ENCODE measurements at regions not wholly inside any gene's neighbourhood (a gene's known extent, or its start where the extent isn't known, plus 50 kb on each side); places are given as distances from the start of the nearest gene placed in this dataset.
"Not testable (repeated sequence)": the region's sequence is repeated elsewhere in the genome, so short reads cannot be mapped to it uniquely, and the experiment has no call there.

DNA sequence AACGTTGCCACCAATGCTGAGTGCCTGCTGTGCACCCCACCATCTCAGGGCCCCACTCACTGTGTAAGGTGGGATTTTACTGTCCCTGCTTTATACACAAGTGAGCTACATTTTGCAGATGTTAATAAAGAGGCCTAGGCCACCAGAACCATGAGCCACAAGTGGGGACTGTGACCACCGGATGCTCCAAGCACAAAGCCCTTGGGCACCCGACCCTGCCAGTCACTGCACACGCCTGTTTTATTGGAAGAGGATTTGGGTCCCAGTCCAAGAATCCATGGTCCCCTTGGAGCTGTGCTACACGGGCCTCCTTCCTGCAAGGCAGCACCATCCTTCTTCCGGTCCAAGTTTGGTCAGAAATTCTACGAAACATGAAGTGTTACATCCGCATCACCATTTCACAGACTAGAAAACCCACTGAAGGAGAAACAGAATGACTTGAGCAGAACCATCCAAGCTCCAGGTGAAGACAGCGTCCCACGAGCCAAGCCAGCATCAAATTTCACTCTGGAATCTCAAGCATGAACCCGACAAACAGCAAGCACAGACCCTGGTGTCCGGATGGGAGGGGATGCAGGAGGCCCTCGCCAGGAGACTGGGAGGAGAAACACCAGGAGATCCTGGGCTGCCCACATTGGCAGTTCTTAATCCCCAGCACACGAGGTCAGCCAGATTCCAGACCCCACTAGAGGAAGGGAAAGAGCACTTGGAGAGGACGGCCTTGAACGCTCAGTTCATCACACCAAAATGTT lies 226.9 kb downstream of the DLL1 start:
- no peak for DNase-seq (ENCODE audit: low read depth in 3 of 3)

DNA sequence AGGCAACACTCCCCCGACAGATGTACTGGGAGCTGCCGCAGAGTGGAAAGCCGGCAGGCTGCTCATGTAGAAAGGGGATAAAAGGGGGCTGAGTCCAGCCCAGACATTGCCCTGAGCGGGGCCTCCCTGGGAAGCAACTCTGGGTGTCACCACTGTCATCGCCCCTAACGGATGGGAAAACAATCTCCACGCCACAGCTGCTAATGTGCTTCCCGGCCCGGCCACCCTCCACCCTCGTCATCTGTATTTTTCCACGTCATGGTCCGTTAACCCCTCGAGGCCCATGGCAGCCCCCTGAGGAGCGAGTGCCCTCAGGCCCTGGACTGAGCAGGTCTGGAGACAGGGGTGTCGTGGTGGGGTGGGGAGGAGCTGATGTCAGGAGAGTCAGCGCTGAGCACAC lies 227.4 kb downstream of the DLL1 start:
- no peak for DNase-seq (ENCODE audit: low read depth in 3 of 3)

DNA sequence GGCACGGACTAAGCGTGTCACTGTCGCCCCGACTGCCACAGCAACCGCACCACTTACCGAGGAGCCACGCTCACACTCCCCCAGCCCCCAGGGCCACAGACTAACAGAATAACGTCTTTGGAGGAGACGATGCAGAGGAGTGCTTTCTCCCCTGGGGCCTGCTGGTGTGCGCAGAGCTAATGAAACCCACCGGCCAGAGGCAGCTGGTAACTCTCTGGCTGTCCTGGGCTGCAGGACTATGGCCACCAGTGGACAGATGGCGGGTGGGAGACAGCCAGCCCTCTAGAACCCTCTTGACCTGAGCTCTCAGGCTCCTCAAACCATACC lies 228.0 kb downstream of the DLL1 start:
- DNase-seq (ENCODE audit: low read depth in 3 of 3), result no peak

DNA sequence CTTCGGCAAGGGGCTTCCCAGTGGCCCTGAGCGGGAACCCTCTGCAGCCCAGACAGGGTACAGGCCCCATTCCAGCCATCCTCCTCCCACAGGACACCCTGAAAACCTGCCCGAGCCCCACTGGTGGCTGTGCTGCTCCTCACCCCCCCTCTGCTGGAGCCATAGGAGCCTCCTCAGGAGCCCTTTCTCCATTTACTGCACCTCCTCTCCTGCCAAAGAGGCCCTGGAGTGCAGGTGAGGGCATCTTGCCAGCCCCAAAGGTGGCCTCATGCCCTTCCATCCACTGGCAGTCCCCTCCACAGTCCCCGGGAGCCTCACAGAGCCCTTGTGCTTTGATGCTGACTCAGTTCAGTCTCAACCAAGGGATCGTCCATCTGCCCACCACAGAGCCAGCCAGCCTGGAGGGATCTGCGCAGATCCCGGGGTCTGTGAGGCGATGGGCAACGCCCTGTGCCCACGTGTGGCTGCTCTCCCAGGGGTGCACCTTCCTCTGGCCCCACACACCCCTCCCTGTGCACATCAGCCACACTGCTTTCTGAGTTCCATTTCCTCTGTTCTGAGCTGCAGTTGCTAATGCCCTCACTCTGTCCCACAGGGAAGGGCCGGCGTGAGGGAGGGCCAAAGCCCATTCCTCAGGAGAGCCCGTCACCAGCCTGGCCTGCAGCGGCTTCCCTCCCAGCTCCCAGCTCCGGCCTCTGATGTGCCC lies 228.5 kb downstream of the DLL1 start:
- no peak for DNase-seq (ENCODE audit: low read depth in 3 of 3)

DNA sequence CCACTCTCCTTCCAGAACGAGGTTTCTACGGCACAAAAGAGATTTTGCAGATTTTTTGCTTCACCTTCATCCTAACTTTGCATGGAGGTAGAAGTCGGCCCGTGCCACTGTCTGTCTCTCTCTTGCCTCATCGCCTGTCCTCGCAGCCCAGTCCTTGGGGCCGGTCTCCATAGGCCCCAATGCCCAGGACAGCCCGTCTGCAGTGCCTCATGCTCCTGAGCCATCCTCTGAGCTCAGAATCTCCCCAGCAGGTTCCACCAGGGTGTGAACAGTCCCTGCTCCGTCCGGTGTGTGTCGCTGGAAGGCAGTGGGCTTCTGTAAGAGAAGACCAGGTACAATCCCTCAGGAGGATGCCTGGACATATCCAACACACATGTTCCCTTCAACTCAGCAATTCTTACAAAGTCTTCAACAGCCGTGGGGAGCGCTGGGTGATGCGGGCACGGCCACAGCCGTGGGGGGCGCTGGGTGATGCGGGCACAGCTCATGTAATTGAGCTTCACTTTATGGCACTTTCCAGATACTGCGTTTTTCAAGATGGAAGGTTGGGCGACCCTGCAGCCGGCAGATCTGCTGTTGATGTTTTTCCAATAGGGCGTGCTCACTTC lies 231.9 kb downstream of the DLL1 start:
- DNase-seq (ENCODE audit: low read depth in 3 of 3), result no peak

DNA sequence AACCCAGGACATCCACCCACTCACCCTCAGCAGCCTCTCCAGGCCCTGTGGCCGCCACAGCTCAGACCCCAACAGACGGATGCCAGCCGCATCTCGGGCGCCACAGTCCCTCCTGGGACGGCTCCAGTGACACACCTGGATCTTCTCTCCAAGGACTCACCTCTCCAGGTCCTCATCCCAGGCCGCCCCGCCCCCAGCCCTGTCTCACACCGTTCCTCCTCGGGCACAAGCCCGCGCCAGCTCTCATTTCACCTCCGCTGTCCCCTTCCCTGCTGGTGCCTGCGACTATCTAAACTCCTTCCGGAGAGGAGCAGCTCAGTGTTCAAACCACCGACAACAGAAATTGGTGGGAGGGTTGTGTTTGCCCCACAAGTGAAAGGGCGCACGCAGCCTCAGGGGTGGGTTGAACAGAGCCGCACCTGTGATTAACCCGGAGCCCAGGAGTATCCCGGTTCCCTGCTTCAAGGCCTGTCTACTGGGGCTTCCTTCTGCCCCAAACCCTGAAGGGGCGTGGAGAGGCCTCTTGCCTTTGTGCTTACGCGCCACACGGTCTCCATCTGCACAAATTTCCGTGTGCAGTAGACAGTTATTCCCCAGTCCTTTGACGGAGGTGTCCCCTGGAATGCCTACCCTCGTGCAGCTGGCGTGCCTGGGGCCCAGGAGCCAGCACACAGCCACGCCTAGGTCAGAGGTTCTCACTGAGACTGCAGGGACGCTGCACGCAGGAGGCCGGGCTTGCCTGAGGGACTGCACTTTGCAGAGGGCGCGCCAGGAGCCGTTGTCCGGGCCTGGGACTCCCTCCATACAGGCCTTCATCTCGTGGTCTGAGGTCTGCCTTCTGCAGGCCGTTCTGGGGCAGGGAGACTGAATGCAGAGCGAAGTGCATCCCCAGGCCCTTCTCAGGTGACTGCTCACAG lies 232.7 kb downstream of the DLL1 start:
- no peak for DNase-seq (ENCODE audit: low read depth in 3 of 3)

DNA sequence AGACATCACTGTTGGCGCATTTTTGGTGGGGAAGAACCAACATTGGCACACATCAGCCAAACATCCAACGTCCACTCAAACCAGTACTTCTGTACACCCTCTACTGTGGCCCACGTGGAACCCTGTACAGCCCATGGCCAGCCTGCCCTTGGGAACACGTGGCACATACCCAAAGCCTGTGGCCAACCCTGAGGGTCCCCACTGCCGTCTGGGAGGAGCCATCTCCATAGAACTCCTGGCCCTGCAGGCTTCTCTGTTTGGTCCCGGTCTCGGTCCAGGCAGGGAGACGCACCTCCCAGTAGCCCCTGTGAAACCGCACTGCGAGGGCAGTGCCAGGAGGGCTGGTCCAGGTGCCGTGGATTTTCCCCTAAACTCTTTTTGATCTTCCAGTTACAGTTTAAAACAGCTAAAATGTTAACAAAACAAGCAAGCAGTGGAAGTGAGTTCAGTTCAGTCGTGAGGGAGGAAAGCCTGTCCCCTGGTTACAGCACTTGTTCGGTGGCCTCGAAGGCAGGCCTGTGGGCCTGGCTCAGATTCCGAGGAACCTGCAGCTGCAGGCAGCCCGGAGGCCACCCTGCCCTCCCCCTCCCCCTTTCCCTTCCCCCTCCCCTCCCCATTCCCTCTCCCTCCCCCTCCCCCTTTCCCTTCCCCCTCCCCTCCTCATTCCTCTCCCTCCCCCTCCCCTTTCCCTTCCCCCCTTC lies 233.7 kb downstream of the DLL1 start:
- no peak for DNase-seq (ENCODE audit: low read depth in 3 of 3)

DNA sequence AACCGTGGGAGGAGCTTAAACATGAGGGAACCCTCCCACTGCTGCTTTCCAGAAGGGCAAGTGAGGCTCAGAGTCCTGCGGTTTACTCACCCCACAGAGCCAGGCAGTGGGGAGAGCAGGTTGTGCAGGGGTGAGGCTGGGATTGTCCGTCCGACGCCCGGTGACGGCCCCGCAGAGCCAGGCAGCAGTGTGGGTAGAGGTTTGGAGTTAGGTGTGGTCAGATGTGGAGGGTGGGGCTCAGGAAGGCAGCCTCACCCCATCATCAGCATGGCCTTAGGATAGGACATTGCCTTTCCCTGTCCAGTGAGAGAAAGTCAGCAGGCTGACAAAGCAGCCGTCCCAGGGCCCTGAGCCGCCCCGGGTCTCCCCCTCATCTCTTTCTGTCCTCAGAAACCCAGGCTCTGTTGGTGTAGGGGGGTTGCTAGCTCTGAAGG lies 234.6 kb downstream of the DLL1 start:
- no peak for DNase-seq (ENCODE audit: low read depth in 3 of 3)

DNA sequence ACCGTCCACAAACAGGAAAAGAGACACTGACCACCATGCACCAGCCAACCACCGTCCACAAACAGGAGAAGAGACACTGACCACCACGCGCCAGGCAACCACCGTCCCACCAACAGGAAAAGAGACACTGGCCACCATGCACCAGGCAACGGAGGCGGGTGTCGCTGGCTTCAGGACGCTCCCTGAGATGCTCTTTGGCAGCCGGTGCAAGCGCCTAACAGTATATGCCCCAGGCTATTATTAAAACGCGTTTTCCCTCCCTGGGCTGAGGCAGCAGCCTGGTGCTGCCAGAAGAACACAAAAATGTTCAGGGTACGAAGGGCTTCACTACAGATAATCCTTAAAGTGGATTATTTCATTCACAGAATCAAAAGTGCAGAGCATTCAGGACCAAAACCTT lies 235.1 kb downstream of the DLL1 start:
- DNase-seq (ENCODE audit: low read depth in 3 of 3), result not testable (repeated sequence)

DNA sequence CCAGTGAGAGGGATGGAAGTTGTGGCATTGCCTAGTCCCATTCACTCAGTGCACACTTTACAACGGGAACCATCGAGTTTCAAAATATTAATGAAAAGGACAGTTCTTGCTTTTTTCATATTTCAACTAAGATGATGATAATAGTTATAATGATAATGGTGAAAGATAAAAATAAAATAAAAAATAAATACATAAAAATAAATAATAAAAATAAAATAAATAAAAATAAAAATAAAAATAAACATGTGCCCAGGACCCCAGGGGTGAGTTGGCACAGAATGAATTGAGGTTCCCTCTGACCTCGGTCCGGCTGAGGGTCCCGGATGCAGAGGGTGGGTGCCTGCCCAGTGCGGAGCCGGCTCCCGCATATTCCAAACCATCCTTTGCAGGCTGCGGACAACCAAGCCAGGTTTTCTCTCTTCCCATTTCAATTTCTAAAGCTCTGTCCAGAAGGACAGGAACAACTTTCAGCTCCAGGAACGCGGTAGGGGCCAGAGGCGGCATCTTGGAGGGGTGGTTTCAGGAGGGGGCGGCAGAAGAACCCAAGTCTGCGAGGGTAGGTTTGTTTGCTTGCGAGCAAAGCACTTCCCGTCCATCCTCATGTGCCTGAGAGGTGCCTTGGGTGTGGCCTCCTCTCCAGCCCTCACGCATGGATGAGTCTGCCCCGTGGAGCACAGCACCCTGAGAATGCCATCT lies 236.8 kb downstream of the DLL1 start:
- no peak for DNase-seq (ENCODE audit: low read depth in 3 of 3)

DNA sequence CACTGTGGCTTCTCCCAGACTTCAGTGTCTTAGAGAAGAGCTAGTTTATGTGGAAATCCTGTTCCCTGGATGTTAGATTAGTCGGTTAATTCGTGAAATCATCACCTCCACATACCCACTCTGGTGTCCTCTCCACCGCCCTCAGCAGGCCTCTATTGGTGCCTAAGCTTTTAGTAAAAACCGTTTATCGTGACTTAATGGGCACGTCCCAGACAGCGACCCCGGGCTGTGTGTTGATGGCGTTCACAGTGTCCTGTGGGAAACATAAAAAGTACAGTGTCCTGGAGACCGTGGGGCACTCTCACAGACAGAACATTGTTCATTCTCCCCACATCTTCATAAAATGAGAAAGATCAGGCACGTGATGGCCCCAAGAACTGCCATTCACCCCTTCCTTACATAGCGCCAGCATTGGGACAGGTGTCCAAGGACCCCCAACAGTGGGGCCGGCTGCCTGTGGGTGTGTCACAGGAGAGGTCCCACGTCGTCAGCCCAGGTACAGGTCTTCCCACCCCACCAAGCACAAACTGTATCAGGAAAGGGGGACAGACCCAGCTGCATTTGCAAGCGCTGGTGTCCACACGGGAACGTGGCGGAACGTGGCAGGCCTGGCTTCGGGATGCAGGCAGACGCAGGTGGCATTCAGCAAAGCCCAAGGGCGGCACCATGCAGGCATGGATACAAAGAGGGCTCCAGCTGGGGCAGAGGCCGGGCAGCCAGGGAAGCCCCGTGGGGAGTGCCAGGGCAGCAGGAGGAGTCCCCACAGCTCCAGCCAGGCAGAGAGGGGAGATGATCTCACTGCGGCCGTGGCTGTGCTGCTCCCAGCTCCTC lies 237.7 kb downstream of the DLL1 start:
- DNase-seq (ENCODE audit: low read depth in 3 of 3), result no peak

DNA sequence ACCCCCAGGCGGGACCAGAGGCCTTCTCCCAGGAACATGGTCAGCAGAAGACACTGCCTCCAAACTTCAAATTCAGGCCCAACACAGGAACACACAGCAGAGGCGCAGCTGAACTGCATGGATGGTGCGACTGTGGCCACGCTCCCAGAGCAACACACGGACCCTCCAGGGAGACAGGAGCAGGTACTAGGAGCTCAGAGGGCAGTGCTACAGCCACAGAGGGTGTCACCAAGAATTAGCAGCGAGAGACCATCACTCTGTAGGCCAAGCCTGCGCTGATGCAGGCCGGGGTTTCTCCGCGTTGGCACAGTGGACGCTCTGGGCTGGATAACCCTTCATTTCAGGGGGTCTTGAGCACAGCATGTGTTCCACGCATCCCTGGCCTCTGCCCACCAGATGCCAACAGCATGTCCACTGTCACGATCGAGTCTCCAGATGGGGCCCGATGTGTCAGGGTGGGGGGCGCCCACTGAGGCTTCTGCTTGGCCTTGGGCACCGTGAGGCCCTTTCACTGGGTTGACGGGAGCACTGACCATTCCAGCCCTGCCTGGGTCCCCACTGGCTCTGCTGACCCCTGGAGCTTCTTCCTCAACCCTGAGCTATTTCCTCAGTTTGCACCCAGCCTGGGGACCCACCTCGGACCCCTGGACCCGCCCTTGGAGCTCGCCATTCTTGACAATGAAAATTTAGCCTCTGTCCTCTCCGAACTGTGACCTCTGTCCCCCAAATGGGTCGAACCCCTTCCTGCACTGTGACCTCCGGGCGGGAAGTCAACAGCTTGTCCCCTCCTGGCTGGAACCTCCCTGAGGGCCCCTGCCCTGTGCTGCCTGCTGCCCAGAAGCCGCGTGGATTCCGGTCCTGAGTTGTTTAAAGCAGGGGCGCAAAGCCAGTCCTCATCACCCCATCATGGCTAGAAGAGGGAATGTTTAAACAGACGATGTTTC lies 239.4 kb downstream of the DLL1 start:
- DNase-seq (ENCODE audit: low read depth in 3 of 3), result no peak

DNA sequence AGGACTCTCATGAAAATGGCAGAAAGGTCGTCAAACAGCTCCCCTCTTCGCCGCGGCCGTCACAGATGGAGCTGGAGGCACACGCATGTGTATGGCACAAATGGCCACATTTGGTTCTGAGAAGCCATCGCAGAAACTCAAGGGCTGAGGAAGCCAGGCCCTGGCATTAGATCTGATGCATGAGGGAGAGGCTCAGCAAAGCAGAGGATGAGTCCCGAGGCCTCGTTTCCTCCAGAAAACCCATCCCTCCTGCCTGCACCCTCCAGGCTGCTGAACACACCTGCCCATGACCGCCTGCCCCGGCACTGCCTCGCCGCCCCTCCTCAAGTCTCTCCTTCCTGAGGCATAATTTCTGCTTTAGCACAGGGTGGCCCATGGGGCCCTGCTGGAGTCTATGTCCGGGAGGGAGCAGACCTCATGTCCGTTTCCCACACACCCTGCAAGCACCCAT lies 240.3 kb downstream of the DLL1 start:
- no peak for DNase-seq (ENCODE audit: low read depth in 3 of 3)

DNA sequence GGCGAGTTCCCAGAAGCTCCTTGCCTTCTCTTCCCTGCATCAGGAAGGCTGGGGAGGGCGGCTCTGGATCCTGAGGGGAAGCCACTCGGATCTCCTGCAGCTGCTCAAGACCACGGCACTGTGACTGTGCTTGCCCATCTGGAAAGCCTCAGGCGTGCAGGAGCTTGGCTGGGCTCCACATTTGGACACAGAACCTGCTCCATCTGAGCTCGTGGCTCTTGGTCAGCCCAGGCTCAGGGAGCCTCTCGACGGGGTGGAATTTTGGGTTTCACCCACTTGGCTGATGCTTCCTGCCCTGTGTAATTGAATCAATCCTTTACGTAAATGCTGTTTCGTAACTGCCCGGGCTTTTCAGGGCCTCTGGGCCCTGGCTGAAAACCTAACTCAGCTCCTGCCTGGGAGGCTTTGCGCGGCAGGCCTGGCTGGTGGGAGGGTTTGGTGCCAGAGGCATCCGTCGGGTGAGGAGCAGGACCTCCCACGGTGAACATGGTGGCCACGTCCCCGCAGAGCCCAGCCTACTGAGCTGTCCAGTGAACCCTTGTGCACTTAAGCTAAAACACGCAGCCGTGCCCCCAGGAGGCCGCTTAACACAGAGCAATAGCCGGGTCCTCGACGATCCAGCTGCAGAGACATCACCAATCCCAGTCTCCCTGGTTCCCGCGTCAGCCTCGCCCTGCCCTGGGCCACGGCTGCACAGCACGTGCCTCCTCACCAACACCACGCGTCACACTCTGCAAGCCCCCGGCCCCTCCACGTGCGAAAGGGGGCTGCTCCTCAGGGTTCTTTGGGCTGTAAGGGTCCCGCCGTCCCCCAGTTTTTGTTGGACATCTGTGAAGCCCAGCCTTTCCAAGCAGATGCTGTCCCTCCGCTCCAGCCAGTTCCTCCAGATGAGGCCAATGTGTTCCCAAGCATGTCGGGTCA lies 241.0 kb downstream of the DLL1 start:
- DNase-seq (ENCODE audit: low read depth in 3 of 3), result no peak

DNA sequence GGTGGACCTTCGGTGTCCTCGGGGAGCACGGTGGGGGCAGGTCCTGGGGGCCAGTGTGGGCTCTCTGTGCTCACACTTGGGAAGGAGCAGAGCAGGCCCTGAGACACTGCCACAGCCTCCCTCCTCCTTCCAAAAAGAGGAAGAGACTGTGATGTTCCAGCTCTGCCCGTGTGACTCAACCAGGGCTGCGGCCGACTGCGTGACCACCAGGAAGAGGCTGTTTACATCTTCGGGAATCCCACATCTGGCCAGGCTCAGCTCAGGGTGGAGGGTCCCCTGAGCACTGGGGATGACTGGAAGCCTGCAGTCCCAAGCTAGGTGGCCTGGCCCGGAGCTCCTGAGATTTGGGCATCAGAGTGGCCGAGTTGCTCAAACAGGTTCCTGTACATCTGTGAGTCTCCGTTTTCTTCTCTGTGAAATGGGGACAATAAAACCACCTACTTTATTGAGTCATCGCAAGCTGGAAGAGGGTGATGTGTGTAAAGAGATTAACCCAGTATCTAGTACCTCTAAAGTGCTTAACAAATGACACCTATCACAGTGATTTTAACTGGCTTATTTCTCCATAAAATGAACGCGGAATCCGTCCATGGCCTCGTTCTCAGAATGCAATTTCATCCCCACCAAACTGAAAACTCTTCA lies 242.1 kb downstream of the DLL1 start:
- no peak for DNase-seq (ENCODE audit: low read depth in 3 of 3)

DNA sequence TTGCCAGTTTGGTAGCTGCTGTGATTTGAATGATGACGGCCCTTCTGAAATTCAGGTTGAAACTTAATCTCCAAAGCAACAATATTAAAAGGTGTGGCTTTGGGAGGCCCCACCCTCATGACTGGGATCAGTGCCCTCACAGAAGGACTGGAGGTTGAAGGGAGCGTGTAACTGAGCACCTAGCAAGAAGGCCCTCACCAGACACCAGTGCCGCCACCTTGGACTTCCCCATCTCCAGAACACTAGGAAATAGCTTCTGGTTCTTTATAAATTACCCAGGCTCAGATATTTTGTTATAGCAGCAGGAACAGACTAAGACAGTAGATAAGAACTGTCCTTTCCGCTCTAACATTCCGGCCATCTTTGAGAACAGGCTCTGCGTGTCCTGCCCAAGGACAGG lies 243.1 kb downstream of the DLL1 start:
- DNase-seq (ENCODE audit: low read depth in 3 of 3), result no peak

All from stimulated activated CD4-positive, alpha-beta T cell treated with anti-CD3 and anti-CD28 coated beads, TNF-alpha, amount 100 ng/mL, for 4 hours (primary cell).